ENCODE measurements at regions not wholly inside any gene's neighbourhood (a gene's known extent, or its start where the extent isn't known, plus 50 kb on each side); places are given as distances from the start of the nearest gene placed in this dataset.

DNA sequence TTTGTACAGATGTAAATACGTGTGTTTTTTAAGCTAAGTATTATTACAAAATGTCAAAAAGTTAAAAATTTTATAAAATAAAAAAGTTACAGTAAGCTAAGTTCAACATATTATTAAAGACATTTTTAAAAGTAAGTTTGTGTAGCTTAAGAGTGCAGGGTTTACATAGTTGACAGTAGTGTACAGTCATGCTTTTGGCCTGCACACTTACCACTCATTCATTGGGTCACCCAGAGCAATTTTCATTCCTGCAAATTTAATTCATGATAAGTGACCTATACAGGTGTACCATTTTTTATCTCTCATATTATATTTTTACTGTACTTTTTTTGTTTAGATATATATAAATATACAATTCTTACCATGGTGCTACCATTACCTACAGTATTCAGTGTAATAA, 769.9 kb upstream of the SLITRK6 start:
- Histone ChIP-seq H3K36me3 (no peaks in the 10 kb centered on the region), H3K4me3 (no peak overlapping the region), H3K27ac (no peak overlapping the region), H3K27me3 (no peaks in the 10 kb centered on the region), H3K9me3 (peaks cover 0 to 5% (median 0%) of the 10 kb centered on the region in 4 donors), H3K4me1 (no peaks in the 10 kb centered on the region)
- 77 to 83% methylated on average over 1 of the region's 1 CpG for WGBS, 2 donors
- intact Hi-C loops (cut with DNase I): no loop called here
- DNase-seq: no peak
- TF ChIP-seq, protein P1, sequence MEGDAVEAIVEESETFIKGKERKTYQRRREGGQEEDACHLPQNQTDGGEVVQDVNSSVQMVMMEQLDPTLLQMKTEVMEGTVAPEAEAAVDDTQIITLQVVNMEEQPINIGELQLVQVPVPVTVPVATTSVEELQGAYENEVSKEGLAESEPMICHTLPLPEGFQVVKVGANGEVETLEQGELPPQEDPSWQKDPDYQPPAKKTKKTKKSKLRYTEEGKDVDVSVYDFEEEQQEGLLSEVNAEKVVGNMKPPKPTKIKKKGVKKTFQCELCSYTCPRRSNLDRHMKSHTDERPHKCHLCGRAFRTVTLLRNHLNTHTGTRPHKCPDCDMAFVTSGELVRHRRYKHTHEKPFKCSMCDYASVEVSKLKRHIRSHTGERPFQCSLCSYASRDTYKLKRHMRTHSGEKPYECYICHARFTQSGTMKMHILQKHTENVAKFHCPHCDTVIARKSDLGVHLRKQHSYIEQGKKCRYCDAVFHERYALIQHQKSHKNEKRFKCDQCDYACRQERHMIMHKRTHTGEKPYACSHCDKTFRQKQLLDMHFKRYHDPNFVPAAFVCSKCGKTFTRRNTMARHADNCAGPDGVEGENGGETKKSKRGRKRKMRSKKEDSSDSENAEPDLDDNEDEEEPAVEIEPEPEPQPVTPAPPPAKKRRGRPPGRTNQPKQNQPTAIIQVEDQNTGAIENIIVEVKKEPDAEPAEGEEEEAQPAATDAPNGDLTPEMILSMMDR (IDR thresholded peaks at IDR 0.05): no peak
- TF ChIP-seq EP300 (IDR thresholded peaks at IDR 0.05) (no peak), POLR2AphosphoS5 (IDR thresholded peaks at IDR 0.05) (no peak), POLR2A (IDR thresholded peaks at IDR 0.05) (no peak)

DNA sequence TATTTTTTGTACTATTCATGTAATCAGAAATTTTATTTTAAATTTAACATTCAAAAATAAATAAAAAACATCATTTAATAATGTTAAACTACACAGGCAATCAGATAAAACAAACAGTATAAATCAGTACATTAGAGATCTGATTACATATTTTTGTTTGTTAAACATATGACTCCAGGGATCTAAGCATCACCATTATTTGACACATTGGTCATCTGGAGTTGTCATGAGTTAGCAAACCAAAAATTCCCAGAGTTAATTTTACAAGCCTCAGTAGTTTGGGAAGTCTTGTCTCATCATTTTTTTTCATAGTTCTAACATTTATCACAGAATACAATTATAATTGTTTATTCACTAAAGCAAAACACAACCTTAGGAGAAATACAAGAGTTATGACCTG, 770.8 kb upstream of the SLITRK6 start:
- no peak overlapping the region for H3K4me3 ChIP-seq
- no peak for DNase-seq
- no peaks in the 10 kb centered on the region for H3K4me1 ChIP-seq
- intact Hi-C loops (cut with DNase I): no loop called here
- no peaks in the 10 kb centered on the region for H3K27me3 ChIP-seq
- TF ChIP-seq POLR2AphosphoS5 (IDR thresholded peaks at IDR 0.05) (no peak), POLR2A (IDR thresholded peaks at IDR 0.05) (no peak), EP300 (IDR thresholded peaks at IDR 0.05) (no peak)
- TF ChIP-seq, protein P1 (IDR thresholded peaks at IDR 0.05): no peak
- no peaks in the 10 kb centered on the region for H3K36me3 ChIP-seq
- no peak overlapping the region for H3K27ac ChIP-seq
- peaks cover 0 to 3% (median 0%) of the 10 kb centered on the region in 4 donors for H3K9me3 ChIP-seq

DNA sequence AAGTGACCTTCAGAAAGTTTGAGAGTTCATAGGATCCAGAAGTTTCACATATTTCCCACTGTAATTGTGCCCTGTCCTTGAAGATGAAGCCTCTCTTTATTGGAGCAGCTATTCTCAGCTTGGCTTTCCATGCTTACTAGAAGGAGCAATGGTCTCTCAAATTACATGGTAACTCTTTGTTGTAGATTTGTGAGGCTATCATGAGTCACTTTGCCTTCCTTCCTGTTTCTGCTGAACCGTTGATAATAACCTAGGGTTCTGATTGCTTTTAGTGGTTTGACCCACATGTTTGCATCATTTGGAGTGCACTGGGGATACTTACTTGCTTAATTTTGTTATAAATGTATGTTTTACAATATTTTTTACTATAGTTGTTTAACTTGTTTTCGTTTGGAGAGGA, 772.9 kb upstream of the SLITRK6 start:
- Histone ChIP-seq H3K9me3 (peaks cover 0 to 3% (median 0%) of the 10 kb centered on the region in 4 donors), H3K27ac (no peak overlapping the region), H3K4me3 (no peak overlapping the region), H3K36me3 (no peaks in the 10 kb centered on the region), H3K27me3 (no peaks in the 10 kb centered on the region), H3K4me1 (no peaks in the 10 kb centered on the region)
- DNase-seq: no peak
- intact Hi-C loops (cut with DNase I): no loop called here
- WGBS, 2 donors: 23 to 35% methylated on average over 2 of the region's 2 CpGs
- TF ChIP-seq POLR2A (IDR thresholded peaks at IDR 0.05): no peak
- TF ChIP-seq EP300 (IDR thresholded peaks at IDR 0.05): no peak
- no peak for TF ChIP-seq POLR2AphosphoS5 (IDR thresholded peaks at IDR 0.05)
- TF ChIP-seq, protein P1 (IDR thresholded peaks at IDR 0.05): no peak

DNA sequence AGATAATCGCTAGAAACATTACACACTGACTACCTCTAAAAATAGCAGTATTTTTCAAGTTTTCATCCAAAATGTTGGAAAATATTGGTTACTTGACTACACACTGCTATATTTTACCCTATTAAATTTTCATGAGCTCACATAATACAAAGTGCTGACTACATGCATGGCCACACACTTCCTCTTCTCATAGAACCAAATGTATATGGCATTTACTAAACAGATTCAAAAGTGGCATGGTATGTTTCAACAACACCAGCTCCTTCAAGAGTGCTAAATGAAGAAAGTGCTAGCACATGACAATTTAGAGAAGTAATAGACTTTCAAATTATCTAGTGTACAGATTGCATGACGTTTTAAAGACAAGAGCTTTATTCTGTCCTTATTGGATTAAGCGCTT, 780.4 kb upstream of the SLITRK6 start:
- TF ChIP-seq POLR2AphosphoS5 (IDR thresholded peaks at IDR 0.05): no peak
- TF ChIP-seq, protein P1 (IDR thresholded peaks at IDR 0.05): no peak
- no peak for TF ChIP-seq EP300 (IDR thresholded peaks at IDR 0.05)
- no peak for TF ChIP-seq POLR2A (IDR thresholded peaks at IDR 0.05)

DNA sequence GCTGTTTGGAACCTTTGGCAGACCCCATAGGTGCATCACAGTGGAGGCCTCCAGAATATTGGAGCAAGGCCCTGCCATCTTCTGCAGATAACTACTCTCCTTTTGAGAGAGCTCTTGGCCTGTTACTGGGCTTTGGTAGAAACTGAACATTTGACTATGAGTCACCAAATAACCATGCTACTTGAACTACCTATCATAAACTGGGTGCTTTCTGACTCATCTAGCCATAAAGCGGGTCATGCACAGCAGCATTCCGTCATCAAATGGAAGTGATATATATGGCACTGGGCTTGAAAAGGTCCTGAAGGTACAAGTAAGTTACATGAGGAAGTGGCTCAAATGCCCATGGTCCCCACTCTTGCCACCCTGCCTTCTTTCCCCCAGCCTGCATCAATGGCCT, 782.5 kb upstream of the SLITRK6 start:
- Histone ChIP-seq H3K27ac (no peak overlapping the region), H3K36me3 (no peaks in the 10 kb centered on the region), H3K9me3 (peaks cover 0 to 6% (median 0%) of the 10 kb centered on the region in 4 donors), H3K4me1 (peaks cover 0 to 18% (median 14%) of the 10 kb centered on the region in 4 donors), H3K27me3 (no peaks in the 10 kb centered on the region), H3K4me3 (no peak overlapping the region)
- WGBS, 2 donors: 85 to 89% methylated on average over 2 of the region's 2 CpGs
- no peak for DNase-seq
- intact Hi-C loops (cut with DNase I): no loop called here
- TF ChIP-seq EP300 (IDR thresholded peaks at IDR 0.05): no peak
- no peak for TF ChIP-seq POLR2AphosphoS5 (IDR thresholded peaks at IDR 0.05)
- TF ChIP-seq POLR2A (IDR thresholded peaks at IDR 0.05): no peak
- TF ChIP-seq, protein P1 (IDR thresholded peaks at IDR 0.05): no peak

More for the DNA sequence above, 780.4 kb upstream of the SLITRK6 start:
- no peak for DNase-seq
- no peaks in the 10 kb centered on the region for H3K4me1 ChIP-seq
- 72 to 80% methylated on average over 3 of the region's 3 CpGs for whole genome bisulfite sequencing, 2 donors
- H3K27ac ChIP-seq: no peak overlapping the region
- no peak overlapping the region for H3K4me3 ChIP-seq
- no peaks in the 10 kb centered on the region for H3K36me3 ChIP-seq
- no peaks in the 10 kb centered on the region for H3K27me3 ChIP-seq
- H3K9me3 ChIP-seq: peaks cover 0 to 6% (median 0%) of the 10 kb centered on the region in 4 donors
- intact Hi-C loops (cut with DNase I): no loop called here

Measured in sigmoid colon (tissue), 6 donors.